Right renal cortex interstitium (tissue), 3 donors: ENCODE measurements at regions not wholly inside any gene's neighbourhood (a gene's known extent, or its start where the extent isn't known, plus 50 kb on each side); places are given as distances from the start of the nearest gene placed in this dataset.
"Not testable (repeated sequence)": the region's sequence is repeated elsewhere in the genome, so short reads cannot be mapped to it uniquely, and the experiment has no call there.

ENCODE experiments used
- DNase-seq, 3 donors: peaks; one replicate each; pipeline ENCODE4 v3.0.0-alpha.2; 2013; ENCODE audit warnings: low read depth in 3 of 3, low spot score in 2 of 3

- DNase-seq = no peak
Observed at GRCh38 chr16:86737083-86737482, 158.7 kb downstream of the FOXL1 start.

GRCh38 chr16:86738322-86738721 lies 160.0 kb downstream of the FOXL1 start:
- not testable (repeated sequence) for DNase-seq

GRCh38 chr16:86739178-86739577 lies 160.8 kb downstream of the FOXL1 start:
- no peak for DNase-seq

DNA sequence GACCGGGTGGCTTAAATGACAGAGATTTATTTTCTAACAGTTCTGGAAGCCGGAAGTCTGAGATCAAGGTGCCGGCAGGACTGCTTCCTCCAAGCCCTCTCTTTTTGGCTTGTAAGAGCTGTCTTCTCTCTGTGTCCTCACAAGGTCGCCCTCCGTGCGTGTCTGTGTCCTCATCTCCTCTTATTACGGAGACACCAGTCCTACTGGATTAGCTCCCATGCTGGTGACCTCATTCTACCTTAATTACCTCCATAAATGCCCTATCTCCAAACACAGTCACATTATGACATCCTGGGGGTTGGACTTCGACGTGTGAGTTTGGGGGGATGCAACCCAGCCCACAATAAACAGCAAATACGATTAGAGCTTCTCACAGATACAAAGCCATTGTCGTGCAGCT lies 161.5 kb downstream of the FOXL1 start:
- DNase-seq = no peak

DNA sequence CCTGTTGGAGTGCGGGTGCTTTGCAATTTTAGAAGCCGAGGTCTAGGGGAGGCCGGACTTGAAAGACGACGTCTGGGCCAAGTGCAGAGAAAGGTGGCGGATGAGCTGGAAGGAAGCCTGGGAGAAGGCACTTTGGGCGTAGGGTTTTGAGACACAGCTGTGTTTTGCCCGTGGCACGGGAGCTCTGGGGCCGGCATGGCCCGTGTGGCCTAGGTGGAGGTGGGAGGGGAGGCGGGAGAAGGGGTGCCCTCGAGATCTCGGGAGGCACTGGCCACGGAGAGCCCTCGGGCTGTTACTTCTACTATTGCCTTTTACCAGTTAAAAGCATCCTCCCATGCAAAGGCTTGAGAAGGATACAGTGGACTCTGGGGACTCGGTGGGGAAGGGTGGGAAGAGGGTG lies 161.9 kb downstream of the FOXL1 start:
- DNase-seq = no peak

GRCh38 chr16:86740906-86741799 lies 162.8 kb downstream of the FOXL1 start:
- peak; percentile 66 to 75 (median 74) for DNase-seq

DNA sequence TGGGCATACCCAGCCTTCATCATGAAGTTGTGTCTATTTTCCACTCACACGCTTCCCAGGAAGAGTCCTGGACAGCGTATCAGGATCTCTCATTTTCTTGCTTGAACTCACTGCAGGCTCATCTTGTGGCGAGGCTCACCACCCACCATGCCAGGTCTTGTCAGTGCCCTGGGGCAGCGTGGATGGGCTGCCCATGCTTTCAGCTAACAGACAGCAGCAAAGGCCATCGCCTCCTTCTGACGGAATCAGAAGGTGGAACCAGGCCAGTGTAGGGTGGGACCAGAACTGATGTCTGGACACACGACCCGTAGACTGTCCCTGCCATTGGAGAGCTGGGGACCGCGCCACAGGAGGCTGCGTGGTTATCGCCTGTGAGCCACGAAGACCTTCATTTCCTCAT lies 169.4 kb downstream of the FOXL1 start:
- no peak for DNase-seq

- DNase-seq = no peak
Observed at GRCh38 chr16:86748652-86749051, 170.3 kb downstream of the FOXL1 start.

- DNase-seq = no peak
Observed at GRCh38 chr16:86751076-86752030, 173.0 kb downstream of the FOXL1 start.

- DNase-seq = no peak
Observed at GRCh38 chr16:86752582-86753175, 174.3 kb downstream of the FOXL1 start.

DNA sequence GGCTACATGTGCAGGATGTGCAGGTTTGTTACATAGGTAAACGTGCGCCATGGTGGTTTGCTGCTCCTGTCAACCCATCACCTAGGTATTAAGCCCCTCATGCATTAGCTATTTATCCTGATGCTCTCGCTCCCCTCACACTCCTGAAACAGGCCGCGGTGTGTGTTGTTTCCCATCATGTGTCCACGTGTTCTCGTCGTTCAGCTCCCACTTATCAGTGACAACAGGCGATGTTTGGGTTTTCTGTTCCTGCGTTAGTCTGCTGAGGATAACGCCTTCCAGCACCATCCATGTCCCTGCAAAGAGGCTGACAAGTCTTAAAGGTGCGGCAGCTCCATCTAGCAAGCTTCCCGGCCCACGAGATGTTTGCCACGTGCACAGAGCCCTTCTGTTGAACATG lies 175.1 kb downstream of the FOXL1 start:
- no peak for DNase-seq

GRCh38 chr16:86755571-86756006 lies 177.2 kb downstream of the FOXL1 start:
- no peak for DNase-seq

DNA sequence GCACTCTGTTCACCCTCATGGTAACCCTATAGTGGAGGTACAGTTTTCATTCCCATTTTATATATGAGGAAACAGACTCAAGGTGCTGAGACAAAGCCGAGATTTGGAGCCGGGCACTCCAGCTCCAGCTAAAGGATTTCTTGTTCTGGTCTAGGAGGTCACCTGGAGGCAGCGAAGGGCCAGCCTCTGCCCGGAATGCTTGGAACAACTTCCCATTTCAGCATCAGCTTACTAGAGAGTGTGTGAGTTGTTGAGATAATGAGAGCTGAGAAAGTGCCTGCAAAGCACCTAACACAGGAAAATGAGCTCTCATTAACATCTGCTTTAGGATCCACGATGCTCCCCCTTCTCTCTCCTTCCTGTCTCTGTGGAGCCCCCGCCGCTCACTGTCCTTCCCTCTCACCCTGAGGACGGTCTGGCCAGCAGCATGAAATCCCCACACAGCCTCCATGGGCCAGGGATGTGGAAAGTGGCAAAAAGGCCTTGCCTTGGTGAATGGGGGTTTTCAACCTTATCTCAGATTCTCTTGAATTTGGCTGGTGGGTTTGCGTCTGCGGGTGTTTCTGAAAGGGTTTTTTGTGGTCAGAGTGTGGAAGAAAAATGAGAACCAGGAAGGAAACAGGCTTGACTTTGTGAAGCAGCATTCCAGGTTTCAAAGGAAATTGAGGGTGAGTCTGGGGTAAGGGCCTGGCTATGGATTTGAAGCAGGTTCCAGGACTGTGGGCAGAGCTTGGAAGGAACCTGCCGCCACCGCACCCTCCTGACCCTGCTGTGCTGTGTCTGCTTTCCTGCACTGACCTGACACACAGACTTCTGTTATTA lies 178.7 kb downstream of the FOXL1 start:
- no peak for DNase-seq

- DNase-seq = no peak
Observed at GRCh38 chr16:86757704-86758040, 179.3 kb downstream of the FOXL1 start.

DNA sequence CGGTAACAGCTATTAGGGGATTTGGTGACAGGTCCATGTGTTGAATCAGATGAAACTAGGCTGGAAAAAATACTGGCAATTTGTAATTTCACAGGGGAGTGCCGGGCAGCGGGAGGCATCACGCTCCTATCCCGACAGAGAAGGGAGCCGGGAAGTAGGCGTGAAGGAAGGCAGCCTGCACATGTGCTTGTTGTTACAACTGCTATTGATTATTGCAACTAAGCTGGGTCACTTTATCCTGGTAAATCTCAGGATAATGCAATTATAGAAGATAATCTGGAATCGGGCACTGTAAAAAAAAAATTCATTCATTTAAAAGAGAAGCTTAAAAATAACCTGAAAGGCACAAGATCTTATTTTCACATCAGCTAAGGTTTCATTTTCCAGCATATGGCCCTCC lies 180.6 kb downstream of the FOXL1 start:
- no peak for DNase-seq

DNA sequence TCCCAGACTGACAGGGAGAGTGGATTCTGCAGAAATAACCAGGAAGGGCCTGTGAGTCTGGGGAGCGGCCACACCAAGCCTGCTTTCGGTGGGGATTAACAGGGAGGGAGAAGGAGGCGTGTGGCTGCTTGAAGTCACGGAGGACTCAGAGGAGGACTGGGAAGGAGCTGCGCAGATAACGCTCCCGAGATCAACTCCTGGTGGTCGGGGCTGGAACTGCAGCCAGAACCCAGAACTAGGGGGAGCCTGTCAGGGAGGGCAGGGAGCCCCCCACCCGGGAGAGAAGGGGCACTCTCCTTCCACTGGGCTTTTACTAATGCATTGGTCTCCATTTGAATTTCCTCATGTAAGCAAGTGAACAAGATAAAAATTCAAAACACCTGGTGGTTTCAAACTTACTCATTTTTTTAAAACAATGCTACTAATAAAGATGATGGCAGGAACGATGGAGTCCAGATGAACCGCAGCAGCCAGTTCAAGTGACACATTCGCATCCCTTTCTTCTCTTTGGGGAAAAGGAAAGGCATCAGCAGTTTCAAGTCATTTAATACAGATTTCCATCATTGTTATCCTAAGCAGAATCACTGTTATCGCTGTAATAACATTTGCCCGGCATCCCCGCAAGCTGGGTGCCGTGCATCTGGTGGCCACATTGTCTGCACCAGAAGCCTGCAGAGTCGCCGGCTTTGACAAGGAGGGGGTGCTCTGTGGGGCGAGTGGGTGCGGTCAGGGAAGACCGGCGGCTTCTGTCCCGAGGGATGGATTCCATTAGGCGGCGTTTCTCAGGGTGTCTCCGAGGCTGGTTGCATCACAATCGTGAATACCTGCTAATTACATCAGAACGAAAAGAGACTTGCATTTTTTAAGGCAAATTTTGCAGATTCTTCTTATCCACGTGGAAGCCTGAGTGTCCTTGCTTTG lies 183.0 kb downstream of the FOXL1 start:
- DNase-seq = no peak

- DNase-seq = no peak
Observed at GRCh38 chr16:86762095-86762494, 183.7 kb downstream of the FOXL1 start.

DNA sequence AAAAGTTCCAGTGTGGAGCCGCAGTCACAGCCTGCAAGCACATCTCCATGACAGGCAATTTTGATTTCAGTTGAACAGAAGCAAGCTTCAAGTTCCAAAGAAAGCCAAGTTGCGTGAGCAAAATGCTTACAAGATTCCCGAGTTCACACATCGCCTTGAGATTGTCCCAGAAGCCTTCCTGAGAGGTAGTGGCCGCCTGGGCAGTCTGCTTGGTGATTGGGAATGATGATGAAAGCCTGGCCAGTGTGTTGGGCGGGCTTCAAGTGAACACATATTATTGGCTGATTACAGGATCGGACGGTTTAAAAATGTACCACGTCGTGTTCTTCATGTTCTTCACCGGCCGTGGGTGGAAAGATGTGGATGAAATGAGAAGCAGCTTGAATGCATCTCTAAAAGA lies 185.5 kb downstream of the FOXL1 start:
- DNase-seq = no peak

DNA sequence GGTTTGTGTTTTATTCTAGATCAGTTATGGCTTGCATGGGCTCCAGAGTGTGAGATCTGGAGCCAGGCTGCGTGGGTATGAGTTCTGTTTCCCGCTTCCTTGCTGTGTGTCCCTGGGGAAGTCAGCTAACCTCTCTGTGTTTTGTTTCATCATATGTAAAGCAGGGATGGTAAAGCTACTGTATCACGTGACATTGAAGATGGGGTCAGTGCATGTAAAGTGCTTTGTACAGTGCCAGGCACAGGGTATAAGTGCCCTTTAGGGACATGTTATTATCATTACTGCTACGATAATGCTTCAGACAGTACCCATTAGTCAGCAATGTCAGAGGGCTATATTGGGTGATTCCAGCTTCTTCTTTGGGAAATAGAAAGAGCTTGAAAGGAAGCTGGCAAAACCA lies 186.2 kb downstream of the FOXL1 start:
- DNase-seq = no peak
